ENCODE measurements at regions not wholly inside any gene's neighbourhood (a gene's known extent, or its start where the extent isn't known, plus 50 kb on each side); places are given as distances from the start of the nearest gene placed in this dataset.
A peak's percentile ranks its signal among the peaks of the same experiment; 100 is the strongest.

- Histone ChIP-seq H3K4me2 (ENCODE audit: low read length) (no peak overlapping the region), H2AFZ (ENCODE audit: low read depth, low read length, poor library complexity, severe bottlenecking) (no peak overlapping the region), H3K9me3 (ENCODE audit: control insufficient read depth in 1 of 2, insufficient read depth in 1 of 2, low read depth in 1 of 2, low read length in 2 of 2) (no peaks in the 10 kb centered on the region), H3K79me2 (ENCODE audit: insufficient read depth, low read length) (no peaks in the 10 kb centered on the region), H3K27me3 (ENCODE audit: insufficient read depth, low read length) (peaks cover 25% of the 10 kb centered on the region; the same call in 1 of the 2 replicates), H3K9me2 (ENCODE audit: insufficient read depth) (no peaks in the 10 kb centered on the region), H3K27ac (ENCODE audit: low read depth, low read length) (no peak overlapping the region), H3K36me3 (ENCODE audit: control insufficient read depth in 1 of 2, insufficient read depth in 2 of 2, low read length in 2 of 2) (no peaks in the 10 kb centered on the region), H4K20me1 (ENCODE audit: insufficient read depth) (no peaks in the 10 kb centered on the region), H3K4me1 (ENCODE audit: control insufficient read depth in 1 of 2, insufficient read depth in 2 of 2, low read length in 2 of 2) (no peaks in the 10 kb centered on the region), H3K4me3 (replicated peaks in 1 of 2; ENCODE audit: low read depth in 1 of 2, low read length in 2 of 2) (no peak overlapping the region), H3K9ac (ENCODE audit: low read length) (no peak overlapping the region)
- ChIA-PET CTCF (interaction anchor here (1.7 kb wide), 1 partner anchor 324 kb away, joined by 3 read pairs; no protein-coding TSS in a partner anchor), RAD21 (ENCODE audit: low non-redundant PET in 1 of 2, low total read pairs in 2 of 2, uncharacterized antibody in 2 of 2, unreplicated experiment in 2 of 2) (no interaction called here), POLR2A (no interaction called here)
- ATAC-seq: no peak
- intact Hi-C loops (cut with micrococcal nuclease): no loop called here
- BruUV-seq (replicated peaks): no TSS peak
- no peak for DNase-seq (ENCODE audit: low read depth, low spot score)
- TF ChIP-seq POLR2AphosphoS5 (IDR thresholded peaks at IDR 0.05; ENCODE audit: low read depth, low read length) (no peak), CEBPB (IDR thresholded peaks at IDR 0.05; ENCODE audit: low read depth) (peak; percentile 21; the same call in 1 of the 2 replicates), EZH2phosphoT487 (IDR thresholded peaks at IDR 0.05; ENCODE audit: borderline replicate concordance) (no peak), REST (IDR thresholded peaks at IDR 0.05; ENCODE audit: low read depth) (no peak), POLR2A (IDR thresholded peaks at IDR 0.05; ENCODE audit: borderline replicate concordance, extremely low read depth, insufficient read depth, insufficient read length) (no peak)
Measured at GRCh38 chr17:73875346-73875745, 231.1 kb upstream of the SDK2 start.

- intact Hi-C loops (cut with micrococcal nuclease): no loop called here
- Histone ChIP-seq H3K9ac (ENCODE audit: low read length) (no peak overlapping the region), H4K20me1 (ENCODE audit: insufficient read depth) (no peaks in the 10 kb centered on the region), H3K4me1 (ENCODE audit: control insufficient read depth in 1 of 2, insufficient read depth in 2 of 2, low read length in 2 of 2) (no peaks in the 10 kb centered on the region), H3K4me3 (replicated peaks in 1 of 2; ENCODE audit: low read depth in 1 of 2, low read length in 2 of 2) (no peak overlapping the region), H3K9me3 (ENCODE audit: control insufficient read depth in 1 of 2, insufficient read depth in 1 of 2, low read depth in 1 of 2, low read length in 2 of 2) (no peaks in the 10 kb centered on the region), H3K36me3 (ENCODE audit: control insufficient read depth in 1 of 2, insufficient read depth in 2 of 2, low read length in 2 of 2) (no peaks in the 10 kb centered on the region), H3K27ac (ENCODE audit: low read depth, low read length) (no peak overlapping the region), H3K9me2 (ENCODE audit: insufficient read depth) (no peaks in the 10 kb centered on the region), H3K27me3 (ENCODE audit: insufficient read depth, low read length) (peaks cover 21% of the 10 kb centered on the region), H3K79me2 (ENCODE audit: insufficient read depth, low read length) (no peaks in the 10 kb centered on the region), H3K4me2 (ENCODE audit: low read length) (no peak overlapping the region), H2AFZ (ENCODE audit: low read depth, low read length, poor library complexity, severe bottlenecking) (no peak overlapping the region)
- DNase-seq (ENCODE audit: low read depth, low spot score) (no peak), ATAC-seq (no peak)
- ChIA-PET POLR2A (no interaction called here), RAD21 (ENCODE audit: low non-redundant PET in 1 of 2, low total read pairs in 2 of 2, uncharacterized antibody in 2 of 2, unreplicated experiment in 2 of 2) (no interaction called here), CTCF (no interaction called here)
- no TSS peak for BruUV-seq (replicated peaks)
- TF ChIP-seq RAD21 (IDR thresholded peaks at IDR 0.05; ENCODE audit: low read depth) (no peak), CTCF (IDR thresholded peaks at IDR 0.05 in 2 of 3, conservative IDR thresholded peaks at IDR 0.05 in 1 of 3; ENCODE audit: borderline replicate concordance in 1 of 3, insufficient read depth in 1 of 3, low read depth in 2 of 3, low read length in 2 of 3) (no peak), TCF7L2 (IDR thresholded peaks at IDR 0.05; ENCODE audit: borderline replicate concordance, extremely low read depth, insufficient read depth, insufficient read length) (no peak), POLR2A (IDR thresholded peaks at IDR 0.05; ENCODE audit: borderline replicate concordance, extremely low read depth, insufficient read depth, insufficient read length) (no peak), REST (IDR thresholded peaks at IDR 0.05; ENCODE audit: low read depth) (no peak), ATF3 (IDR thresholded peaks at IDR 0.05) (no peak), SP1 (IDR thresholded peaks at IDR 0.05; ENCODE audit: low read depth) (no peak), POLR2AphosphoS5 (IDR thresholded peaks at IDR 0.05; ENCODE audit: low read depth, low read length) (no peak)
Measured at GRCh38 chr17:73877962-73878361, 233.7 kb upstream of the SDK2 start.

Measured in HCT116 (cell line).